GM18907 (cell line): ENCODE measurements at regions not wholly inside any gene's neighbourhood (a gene's known extent, or its start where the extent isn't known, plus 50 kb on each side); places are given as distances from the start of the nearest gene placed in this dataset.

Experiments
- ATAC-seq: cut with Tn5 transposase; IDR thresholded peaks from one replicate; pipeline ENCODE4 v1.9.1; 2021; ENCODE audit warnings: mild to moderate bottlenecking, moderate library complexity; ENCODE audit not compliant: unreplicated experiment

GRCh38 chr17:79142375-79142774 is 67.8 kb downstream of the ENGASE start:
- no peak for ATAC-seq

- ATAC-seq: no peak
These were observed 67.1 kb downstream of the ENGASE start for GRCh38 chr17:79141578-79142355.

DNA sequence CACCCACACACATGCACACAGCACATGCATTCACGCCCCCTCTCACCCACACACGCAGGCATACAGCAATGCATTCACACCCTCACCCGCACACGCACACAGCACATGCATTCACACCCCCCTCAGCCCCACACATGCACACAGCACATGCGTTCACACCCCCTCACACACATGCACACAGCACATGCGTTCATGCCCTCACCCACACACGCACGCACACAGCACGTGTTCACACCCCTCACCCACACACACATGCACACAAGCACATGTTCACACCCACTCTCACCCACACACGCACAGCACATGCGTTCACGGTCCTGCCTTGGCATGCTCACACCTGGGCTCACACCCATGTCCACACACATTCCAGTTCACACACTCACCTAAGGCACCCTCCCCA is 64.2 kb downstream of the ENGASE start:
- no peak for ATAC-seq

DNA sequence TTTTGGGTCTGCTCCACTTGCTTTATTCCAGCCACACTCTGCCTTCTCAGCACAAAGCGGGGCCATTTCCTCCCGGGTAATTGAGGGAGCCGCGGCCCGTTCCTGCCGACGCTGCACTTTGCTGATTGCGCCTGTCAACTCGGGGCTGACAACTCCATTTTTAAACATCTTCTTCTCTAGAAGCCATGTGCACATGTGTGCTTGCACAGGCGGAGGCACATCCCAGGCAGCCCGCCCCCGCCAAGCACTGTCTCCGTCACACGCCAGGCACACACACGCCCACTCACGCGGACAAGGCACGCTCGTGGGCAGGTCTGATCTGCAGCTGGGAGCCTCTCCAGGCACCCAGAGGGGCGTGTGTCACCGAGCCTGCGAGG is 63.2 kb downstream of the ENGASE start:
- ATAC-seq: no peak

DNA sequence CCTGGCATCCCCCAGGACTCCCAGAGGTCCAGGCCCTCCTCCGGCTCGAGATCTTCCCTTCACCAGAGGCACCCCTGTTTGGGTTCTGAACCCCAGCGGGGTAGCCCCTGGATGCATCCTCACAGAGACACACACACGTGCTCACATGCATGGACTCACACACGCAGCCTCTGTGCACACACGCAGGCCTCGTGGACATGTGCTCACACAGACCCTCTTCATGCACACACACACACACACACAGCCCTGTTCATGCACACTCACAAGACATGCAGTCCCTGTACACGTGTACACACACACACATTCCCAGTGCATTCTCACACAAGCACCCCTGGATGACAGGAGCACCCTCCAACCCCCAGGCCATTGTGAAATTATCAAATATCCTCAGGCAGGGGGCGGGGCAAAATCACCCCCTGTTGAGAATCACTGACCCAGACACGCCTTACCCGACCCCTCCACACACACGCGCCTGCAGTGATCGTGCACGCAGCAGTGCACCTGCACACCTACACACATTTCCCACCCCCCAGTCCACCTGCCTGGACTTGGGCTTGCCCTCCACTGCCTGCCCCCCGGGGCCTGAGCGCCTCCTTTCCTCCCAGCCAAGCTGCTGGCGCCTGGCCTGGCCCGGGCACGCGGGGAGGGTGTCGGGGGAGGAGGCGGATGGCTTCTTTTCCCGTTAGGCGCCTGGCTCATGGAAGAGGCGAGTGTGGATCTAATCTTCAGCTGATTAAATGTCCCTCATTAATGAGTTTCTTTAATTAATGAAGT is 62.6 kb downstream of the ENGASE start:
- no peak for ATAC-seq

- no peak for ATAC-seq
These were observed 62.0 kb downstream of the ENGASE start for GRCh38 chr17:79136596-79136995.
